ENCODE measurements at regions not wholly inside any gene's neighbourhood (a gene's known extent, or its start where the extent isn't known, plus 50 kb on each side); places are given as distances from the start of the nearest gene placed in this dataset.
"Not testable (repeated sequence)": the region's sequence is repeated elsewhere in the genome, so short reads cannot be mapped to it uniquely, and the experiment has no call there.

DNA sequence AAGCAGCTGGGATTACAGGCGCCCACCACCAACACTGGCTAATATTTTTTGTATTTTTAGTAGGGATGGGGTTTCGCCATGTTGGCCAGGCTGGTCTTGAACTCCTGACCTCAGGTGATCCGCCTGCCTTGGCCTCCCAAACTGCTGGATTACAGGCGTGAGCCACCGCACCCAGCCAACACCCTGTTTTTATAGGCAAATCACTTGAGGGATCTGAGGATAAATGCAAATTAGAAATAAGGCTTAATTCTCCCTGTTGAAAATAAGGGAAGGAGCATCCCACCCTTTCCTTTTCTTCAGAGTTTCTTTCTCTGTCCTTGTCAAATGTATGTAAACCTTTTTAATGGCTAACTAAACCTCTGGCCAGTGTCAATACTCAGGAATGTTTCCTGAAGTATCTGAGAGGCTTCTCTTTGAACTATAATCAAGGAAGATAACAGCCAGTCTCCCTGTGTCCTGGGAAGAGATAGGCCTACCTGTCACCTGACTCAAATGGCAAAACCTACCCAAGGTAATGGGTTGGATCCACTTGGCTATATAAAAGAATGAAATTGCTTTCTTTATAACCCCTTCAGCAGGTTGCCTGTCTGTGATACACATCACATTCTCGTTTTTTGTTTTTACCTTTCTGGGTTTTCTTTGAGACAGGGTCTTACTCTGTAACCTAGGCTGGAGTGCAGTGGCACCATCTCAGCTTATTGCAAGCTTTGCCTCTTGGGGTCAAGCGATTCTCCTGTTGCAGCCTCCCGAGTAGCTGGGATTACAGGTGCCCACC, 64.5 kb upstream of the TNFAIP3 start:
- TF ChIP-seq, protein P1, sequence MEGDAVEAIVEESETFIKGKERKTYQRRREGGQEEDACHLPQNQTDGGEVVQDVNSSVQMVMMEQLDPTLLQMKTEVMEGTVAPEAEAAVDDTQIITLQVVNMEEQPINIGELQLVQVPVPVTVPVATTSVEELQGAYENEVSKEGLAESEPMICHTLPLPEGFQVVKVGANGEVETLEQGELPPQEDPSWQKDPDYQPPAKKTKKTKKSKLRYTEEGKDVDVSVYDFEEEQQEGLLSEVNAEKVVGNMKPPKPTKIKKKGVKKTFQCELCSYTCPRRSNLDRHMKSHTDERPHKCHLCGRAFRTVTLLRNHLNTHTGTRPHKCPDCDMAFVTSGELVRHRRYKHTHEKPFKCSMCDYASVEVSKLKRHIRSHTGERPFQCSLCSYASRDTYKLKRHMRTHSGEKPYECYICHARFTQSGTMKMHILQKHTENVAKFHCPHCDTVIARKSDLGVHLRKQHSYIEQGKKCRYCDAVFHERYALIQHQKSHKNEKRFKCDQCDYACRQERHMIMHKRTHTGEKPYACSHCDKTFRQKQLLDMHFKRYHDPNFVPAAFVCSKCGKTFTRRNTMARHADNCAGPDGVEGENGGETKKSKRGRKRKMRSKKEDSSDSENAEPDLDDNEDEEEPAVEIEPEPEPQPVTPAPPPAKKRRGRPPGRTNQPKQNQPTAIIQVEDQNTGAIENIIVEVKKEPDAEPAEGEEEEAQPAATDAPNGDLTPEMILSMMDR (conservative IDR thresholded peaks at IDR 0.05; ENCODE audit: low read length) = no peak
- DNase-seq (ENCODE audit: low read depth) = no peak

DNA sequence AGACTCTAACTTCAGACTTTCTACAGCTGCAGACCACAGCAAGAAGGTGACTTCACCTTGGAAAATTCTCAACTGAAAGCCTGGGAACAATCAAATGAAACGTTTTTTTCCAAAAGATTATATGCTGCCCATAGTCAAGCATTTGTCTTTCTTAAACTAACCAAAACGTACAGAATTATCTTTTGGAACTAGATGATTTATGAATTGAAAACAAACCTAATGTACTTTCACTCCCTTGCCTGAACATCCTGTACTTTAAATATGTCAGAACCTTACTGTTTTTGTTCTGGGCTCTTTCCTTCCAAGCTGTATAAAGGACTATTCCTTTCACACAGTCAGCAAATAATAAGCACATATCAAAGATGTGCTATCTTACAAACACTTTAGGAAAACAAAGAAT, 62.4 kb upstream of the TNFAIP3 start:
- no peak overlapping the region for H3K4me3 ChIP-seq (ENCODE audit: low read length)
- TF ChIP-seq, protein P1 (conservative IDR thresholded peaks at IDR 0.05; ENCODE audit: low read length) = no peak
- peak; percentile 12 for DNase-seq (ENCODE audit: low read depth)

More for the DNA sequence above, 64.5 kb upstream of the TNFAIP3 start:
- no peak overlapping the region for H3K4me3 ChIP-seq (ENCODE audit: low read length)

DNA sequence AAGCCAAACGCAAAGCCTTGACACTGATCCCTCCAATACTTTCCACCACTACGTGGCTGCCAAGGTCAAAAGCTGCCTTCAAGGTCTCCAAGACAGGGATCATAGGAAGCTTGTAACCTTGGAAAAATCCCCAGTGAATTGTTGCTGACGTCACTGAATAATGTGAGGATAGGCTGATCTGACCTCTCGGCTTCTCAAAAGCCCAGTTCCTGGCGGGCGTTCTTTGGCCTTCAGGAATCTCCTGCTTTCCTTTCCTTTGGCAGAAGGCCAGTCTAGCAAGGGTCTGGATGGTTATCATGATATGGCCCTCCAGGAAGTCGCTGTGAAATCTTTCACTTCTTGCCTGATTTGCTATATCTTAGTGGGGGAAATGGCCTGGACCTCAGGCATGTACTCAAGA, 61.4 kb upstream of the TNFAIP3 start:
- TF ChIP-seq, protein P1 (conservative IDR thresholded peaks at IDR 0.05; ENCODE audit: low read length) = no peak
- no peak overlapping the region for H3K4me3 ChIP-seq (ENCODE audit: low read length)
- DNase-seq (ENCODE audit: low read depth) = no peak

DNA sequence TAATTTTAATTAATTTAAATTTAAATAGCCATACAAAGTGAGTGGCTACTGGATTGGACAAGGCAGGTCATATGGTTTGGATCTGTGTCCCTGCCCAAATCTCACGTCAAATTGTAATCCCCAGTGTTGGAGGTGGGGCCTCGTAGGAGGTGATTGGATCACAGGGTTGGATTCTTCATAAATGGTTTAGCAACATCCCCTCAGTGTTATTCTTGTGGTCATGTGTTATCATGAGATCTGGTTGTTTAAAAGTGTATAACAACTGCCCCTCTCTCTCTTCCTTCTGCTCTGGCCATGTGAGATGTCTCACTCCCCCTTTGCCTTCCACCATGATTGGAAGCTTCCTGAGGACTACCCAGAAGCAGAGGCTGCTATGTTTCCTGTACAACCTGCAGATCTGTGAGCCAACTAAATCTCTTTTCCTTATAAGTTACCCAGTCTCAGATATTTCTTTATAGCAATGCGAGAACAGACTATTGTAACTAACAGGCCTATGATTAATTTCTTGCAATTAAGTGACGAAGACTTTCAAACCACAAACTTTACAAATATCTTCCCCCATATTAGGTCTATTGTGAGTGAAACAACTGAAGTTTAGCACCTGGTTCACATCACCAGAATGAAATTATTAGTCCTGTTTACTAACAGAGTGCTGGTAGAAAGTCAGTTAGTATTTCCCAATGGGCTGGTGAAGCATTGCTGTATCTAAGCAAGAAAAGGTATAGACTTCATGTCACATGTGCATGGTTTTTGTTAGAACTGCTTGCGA, 60.0 kb upstream of the TNFAIP3 start:
- TF ChIP-seq, protein P1 (conservative IDR thresholded peaks at IDR 0.05; ENCODE audit: low read length) = no peak
- no peak overlapping the region for H3K4me3 ChIP-seq (ENCODE audit: low read length)
- no peak for DNase-seq (ENCODE audit: low read depth)

DNA sequence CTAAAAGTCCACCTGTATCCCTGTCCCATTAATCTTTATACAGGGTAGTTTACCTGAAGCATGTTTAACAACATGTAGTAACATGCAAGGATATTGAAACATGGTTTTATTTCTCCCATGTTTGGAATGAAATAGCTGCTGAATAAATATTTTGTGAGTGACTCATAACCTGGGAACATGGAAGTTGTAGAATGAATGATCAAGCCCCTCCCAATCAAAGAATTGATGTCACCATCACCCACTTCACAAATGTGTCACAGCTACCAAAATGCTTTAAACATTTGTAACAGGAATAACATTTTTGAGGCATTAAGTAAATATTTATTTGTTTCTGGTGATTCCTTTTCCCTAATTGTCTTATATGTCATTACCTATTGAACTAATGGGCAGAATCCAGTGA, 58.9 kb upstream of the TNFAIP3 start:
- DNase-seq (ENCODE audit: low read depth) = peak; percentile 68
- no peak overlapping the region for H3K4me3 ChIP-seq (ENCODE audit: low read length)
- TF ChIP-seq, protein P1 (conservative IDR thresholded peaks at IDR 0.05; ENCODE audit: low read length) = no peak

DNA sequence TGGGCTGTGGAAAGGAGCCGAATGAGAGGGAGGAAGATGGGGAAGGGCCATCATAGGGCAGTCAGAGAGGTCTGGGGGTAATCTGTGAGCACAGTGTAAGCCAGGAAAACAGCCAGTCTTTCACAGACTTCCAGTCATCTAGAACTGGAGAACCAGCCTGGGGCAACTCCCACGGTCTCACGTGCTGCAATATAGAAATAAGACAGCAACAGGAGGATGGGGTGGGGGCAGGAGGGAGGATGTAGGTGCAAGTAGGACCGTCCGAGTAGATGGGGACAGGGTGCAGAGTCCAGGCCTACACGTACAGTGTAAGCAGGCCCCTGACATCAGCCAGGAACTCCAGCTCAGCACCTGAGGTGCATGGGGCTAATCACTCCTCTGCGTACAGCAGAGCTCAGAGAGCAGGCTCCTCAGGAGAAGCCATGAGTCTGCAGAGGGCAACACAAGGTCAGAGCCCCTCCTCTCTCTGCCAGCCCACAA, 58.2 kb upstream of the TNFAIP3 start:
- DNase-seq (ENCODE audit: low read depth) = no peak
- TF ChIP-seq, protein P1 (conservative IDR thresholded peaks at IDR 0.05; ENCODE audit: low read length) = no peak
- no peak overlapping the region for H3K4me3 ChIP-seq (ENCODE audit: low read length)

DNA sequence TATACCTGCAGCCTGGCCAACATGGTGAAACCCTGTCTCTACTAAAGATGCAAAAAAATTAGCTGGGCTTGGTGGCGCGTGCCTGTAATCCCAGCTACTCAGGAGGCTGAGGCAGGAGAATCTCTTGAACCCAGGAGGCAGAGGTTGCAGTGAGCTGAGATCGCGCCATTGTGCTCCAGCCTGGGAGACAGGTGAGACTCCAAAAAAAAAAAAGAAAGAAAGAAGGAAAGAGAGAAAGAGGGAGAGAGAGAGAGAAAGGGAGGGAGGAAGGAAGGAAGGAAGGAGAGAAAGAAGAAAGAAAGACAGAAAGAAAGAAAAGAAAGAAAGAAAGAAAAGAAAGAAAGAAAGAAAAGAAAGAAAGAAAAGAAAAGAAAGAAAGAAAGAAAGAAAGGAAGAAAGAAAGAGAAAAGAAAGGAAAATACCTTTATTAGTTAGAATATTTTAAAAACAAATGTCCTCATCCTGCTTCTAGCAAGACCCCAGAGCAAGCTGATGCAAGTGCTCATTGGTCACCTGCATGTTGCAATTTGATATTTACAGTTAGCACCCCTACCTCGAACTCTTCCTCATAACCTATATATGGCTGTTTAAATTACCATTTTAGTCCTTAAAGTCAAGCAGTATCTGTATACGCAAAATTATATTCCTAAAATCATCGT, 57.0 kb upstream of the TNFAIP3 start:
- DNase-seq (ENCODE audit: low read depth); H3K4me3 ChIP-seq (ENCODE audit: low read length): not testable (repeated sequence)

All from AG10803 (cell line).